SIG-M5 (cell line): ENCODE measurements at regions not wholly inside any gene's neighbourhood (a gene's known extent, or its start where the extent isn't known, plus 50 kb on each side); places are given as distances from the start of the nearest gene placed in this dataset.
"Not testable (repeated sequence)": the region's sequence is repeated elsewhere in the genome, so short reads cannot be mapped to it uniquely, and the experiment has no call there.

Experiments used
- DNase-seq: peaks from one replicate; lab custom pipeline; 2025; lab: John Stamatoyannopoulos, UW

GRCh38 chr2:52463457-52463856 is 1304.1 kb upstream of the CHAC2 start:
- no peak for DNase-seq

DNA sequence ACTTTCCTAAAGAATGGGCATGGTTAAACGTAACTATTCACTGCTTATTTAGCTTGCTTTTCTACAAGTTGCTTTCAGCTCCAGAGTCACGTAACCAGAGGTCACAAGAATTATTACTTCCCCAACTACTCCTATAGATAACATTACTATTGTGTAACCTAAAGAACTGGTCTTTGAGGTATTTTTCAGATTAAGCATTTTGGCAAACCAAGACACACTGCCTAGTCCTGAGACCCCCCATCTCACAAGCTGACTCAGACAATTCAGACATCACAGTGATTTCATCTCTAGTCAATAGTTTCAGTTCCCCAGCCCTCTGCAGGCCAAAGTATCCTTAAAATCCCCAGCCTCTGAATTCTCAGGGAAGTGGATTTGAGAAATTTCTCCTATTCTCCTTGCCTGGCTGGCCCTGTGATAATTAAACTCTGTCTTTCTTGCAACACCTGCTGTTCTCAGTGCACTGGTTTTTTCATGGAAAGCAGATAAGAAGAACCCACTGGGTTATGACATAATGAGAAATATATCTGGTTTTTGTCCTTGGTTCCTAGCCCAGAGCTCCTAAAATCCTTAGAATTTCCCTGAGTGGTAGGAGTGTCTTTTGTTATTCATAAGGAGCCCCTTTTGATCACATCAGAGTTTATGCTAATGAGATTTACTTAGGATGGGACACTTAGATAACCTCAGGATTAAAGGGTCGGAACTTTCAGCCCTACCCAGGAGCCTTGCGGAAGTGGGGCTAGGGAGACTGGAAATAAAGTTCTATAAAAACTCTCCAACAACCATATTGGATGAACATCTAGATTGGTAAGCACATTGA is 1310.8 kb upstream of the CHAC2 start:
- no peak for DNase-seq

DNA sequence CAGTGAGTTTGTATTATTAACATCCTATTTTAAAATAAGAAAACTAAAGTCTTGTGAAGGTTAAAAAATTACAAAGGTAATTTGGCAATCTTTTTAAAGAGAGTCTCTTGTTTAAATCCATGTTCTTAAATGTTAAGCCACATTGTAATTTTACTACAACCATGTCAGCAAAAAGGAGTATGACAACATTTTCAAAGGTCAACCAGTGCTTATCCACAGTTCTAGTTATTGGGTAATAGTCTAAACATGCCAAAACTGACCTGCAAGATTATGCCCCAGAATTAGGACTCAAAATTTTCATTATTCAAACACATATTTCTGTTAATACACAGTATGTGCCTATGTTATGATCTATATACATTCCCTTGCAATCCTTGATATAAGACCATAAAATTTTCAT is 1312.6 kb upstream of the CHAC2 start:
- no peak for DNase-seq

DNA sequence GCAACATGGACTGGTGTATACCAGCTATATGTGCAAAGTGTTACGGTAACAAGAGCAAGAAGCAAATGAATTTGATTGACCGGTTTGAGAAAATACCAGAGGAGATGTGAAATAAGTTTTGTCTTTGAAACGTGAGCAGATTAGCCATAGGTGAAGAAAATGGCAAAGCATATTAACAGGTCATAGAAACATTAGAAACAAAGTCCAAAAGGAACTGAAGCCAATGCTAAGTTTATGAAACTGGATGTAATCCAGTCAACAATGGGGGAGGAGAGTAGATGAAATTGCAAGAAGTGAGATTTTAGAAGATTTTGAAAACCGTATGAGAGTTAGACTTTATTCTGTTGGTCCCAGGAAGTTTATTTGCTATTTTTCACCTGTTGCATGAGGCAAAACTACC is 1315.4 kb upstream of the CHAC2 start:
- DNase-seq: no peak

DNA sequence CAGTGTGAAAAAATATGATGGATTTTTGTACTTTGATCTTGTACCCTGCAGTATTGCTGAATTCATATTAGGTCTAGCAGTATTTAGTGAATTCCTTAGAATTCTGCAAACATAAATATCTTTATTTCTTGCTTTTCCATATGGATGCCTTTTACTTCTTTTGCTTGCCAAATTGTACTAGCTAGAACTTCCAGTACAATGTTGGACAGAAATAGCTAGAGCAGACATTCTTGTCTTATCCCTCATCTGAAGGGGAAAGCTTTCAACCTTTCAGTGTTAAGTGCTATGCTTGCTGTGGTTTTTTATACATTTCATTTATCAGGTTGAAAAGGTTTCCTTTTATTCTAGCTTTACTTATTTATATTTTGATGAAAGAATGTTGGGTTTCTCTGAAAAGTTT is 1321.9 kb upstream of the CHAC2 start:
- no peak for DNase-seq

DNA sequence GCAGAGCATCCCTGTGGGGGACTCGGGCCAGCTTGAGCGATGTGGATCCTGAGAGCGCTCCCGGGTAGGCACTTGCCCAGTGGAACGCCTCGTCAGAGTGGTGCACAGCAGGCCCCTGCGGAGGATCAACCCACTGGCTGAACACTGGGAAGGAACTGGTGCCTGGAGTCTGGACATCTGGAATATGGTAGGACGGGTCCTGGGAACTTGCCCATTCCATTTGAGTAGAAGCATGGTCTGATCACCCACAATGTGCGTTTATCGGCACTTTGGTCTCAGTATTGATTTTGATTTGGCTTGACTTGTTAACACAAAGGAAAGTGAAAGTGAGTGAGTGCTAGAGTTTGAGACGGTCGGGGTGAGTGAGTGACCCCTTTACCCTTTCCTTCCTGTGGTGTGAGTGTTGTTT is 1336.2 kb upstream of the CHAC2 start:
- DNase-seq: no peak

GRCh38 chr2:52429740-52430139 is 1337.9 kb upstream of the CHAC2 start:
- no peak for DNase-seq

GRCh38 chr2:52429171-52429570 is 1338.4 kb upstream of the CHAC2 start:
- DNase-seq: no peak

DNA sequence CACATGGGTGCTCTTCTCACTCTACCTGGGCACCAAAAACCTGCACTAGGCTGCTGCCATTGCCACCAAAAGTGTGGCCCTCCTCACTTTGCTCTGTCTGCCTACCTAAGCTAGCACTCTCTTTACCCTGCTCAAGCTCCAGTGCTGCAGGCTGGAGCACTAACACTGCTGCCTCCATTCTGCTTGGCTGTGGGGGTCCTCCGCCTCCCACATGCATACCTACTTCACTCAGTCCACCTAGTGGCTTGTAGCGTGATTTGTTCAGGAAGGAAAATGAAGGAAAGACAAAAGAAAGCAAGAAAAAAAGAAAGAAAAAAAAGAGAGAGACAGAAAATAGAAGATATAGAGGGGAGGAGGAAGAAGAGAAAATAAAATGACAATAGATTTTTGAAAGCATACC is 1339.4 kb upstream of the CHAC2 start:
- no peak for DNase-seq

DNA sequence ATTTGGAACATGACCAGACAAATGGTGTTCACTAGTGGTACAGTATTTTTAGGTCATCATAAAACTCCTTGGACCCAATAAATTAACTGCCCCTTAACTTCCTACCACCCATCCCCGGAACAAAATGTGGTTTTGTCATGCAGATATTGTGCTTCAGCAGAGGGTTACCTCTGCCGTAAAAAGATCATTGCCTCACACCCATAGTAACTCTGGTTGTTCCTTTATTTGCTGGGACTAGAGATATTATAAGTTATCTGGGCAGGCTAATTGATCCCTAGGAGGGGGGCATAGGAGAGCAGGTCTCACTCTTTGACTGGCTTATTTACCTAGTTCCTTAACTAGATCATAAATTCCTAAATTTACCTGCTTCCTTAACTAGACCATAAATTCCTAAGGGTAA is 1343.9 kb upstream of the CHAC2 start:
- DNase-seq: no peak

DNA sequence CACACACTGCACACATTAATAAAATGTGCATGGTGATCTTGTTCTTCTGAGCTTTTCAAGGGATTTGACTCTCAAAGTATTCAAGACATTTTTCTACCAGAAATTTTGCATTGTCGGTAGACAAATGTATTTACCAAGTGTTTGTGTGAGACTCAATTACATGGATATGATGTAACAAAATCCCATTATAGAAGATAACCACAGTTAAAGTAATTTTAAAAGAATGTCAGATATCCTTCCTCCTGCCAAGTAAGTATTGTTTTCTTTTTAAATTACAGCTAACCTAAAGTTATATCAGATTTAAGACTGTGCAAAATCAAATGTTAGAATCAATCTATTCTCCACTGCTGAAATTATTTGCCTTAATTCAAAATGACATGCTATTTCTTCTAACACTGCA is 1344.5 kb upstream of the CHAC2 start:
- no peak for DNase-seq

DNA sequence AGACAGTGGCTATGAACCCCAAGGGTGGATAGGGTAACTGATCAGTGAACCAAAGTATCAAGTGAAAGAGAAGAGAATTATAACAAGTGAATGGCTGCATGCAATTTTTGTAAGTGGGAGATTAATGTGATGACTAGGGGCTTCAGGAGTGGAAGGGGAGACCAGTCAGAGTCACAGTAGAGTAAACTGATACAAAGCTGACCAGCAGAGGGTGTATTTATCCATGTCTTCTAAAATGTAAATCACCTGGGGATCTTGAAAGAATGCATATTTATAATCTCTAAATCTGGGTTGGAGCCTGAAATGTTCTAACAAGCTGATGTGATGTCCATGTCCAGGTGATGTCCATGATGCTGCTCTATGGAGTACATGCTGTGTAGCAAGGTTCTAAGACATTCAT is 1351.3 kb upstream of the CHAC2 start:
- DNase-seq: no peak

DNA sequence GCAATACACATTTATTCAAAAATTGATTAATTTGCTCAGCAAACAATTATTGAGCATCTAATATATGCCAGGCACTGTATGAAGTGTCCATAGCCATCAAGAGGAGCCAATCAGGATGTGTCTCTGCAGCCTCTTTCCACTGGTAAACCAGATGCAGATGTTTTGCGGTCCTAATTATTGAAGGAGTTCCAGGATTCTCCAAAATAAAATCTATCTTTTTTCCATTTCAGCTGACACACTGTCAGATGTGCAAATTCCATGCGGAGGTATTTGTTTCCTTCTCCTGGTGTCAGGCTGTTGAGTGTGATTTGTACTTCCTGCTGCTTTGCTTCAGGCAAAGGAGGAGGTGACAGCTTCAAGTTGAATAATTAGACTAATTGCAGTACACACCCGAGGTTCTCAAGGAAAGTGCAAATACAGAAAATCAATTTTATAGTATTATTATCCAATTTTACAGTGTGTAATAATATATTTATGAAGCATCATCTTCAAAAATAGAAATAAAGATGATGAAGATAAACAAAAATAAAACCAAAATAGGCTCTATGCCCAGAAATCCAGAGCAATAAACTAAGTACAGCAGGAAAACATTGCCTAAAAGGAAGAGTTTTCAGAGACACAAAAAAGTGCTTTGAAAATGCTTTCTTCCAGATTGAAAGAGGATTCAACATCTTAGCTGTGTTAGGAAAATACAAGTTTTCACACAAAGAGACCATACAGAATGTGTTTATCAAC is 1352.9 kb upstream of the CHAC2 start:
- DNase-seq: no peak

GRCh38 chr2:52409308-52410118 is 1358.1 kb upstream of the CHAC2 start:
- DNase-seq: not testable (repeated sequence)

- DNase-seq: no peak
These were observed 1361.6 kb upstream of the CHAC2 start for GRCh38 chr2:52405980-52406379.

- no peak for DNase-seq
These were observed 1362.7 kb upstream of the CHAC2 start for GRCh38 chr2:52404866-52405265.

DNA sequence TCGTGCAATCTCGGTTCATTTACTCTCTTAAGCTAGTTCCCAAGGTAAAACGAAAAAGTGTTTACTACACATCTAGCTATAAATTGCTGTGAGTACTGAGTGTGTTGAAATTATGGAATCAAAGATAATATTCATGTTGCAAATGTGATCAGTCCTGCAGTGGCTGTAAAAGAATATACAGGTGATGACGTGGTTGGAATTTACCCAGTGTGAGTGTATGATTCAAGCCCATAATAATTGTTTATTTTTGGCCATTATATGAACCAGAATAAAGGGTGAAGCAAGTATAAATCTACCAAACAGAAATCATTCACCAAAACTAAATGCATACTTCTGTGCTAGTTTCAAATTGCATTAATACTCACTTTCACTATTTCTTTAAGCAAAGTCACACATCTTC is 1363.6 kb upstream of the CHAC2 start:
- no peak for DNase-seq

GRCh38 chr2:52402128-52402527 is 1365.5 kb upstream of the CHAC2 start:
- no peak for DNase-seq

DNA sequence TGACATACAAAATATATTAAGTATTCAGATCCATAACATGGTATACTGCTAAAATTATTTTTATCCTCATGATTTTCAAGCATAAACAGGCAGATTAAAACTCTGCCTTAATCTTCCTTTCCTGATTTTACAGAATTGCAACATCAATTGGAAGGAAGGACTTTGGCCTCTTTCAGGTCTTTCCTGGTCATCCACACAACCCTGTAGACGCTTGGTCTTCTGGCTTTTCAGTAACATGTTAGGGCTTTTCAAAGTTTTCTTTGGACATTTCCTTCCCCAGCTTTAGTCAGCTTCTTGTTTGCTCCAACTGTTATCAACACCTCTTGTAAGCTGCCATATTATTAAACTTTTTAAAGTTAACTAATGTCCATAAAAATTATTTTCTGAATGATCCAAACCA is 1364.9 kb upstream of the NRXN1 start:
- no peak for DNase-seq

- no peak for DNase-seq
These were observed 1364.0 kb upstream of the NRXN1 start for GRCh38 chr2:52395912-52396311.

- no peak for DNase-seq
These were observed 1359.7 kb upstream of the NRXN1 start for GRCh38 chr2:52391621-52392020.

GRCh38 chr2:52390651-52391050 is 1358.7 kb upstream of the NRXN1 start:
- DNase-seq: no peak
